Epidermal melanocyte (primary cell): ENCODE measurements at regions not wholly inside any gene's neighbourhood (a gene's known extent, or its start where the extent isn't known, plus 50 kb on each side); places are given as distances from the start of the nearest gene placed in this dataset.
"Not testable (repeated sequence)": the region's sequence is repeated elsewhere in the genome, so short reads cannot be mapped to it uniquely, and the experiment has no call there.

Experiments
- DNase-seq: peaks from one replicate; pipeline ENCODE4 v3.0.0; 2011; ENCODE audit warnings: low spot score; ENCODE audit not compliant: insufficient read length

- not testable (repeated sequence) for DNase-seq
Observed at GRCh38 chr9:71508141-71508540, 260.2 kb downstream of the CEMIP2 start.

- no peak for DNase-seq
Observed at GRCh38 chr9:71506821-71507220, 261.5 kb downstream of the CEMIP2 start.

- DNase-seq = no peak
Observed at GRCh38 chr9:71504636-71505035, 263.7 kb downstream of the CEMIP2 start.

GRCh38 chr9:71498691-71499090 is 269.6 kb downstream of the CEMIP2 start:
- no peak for DNase-seq

DNA sequence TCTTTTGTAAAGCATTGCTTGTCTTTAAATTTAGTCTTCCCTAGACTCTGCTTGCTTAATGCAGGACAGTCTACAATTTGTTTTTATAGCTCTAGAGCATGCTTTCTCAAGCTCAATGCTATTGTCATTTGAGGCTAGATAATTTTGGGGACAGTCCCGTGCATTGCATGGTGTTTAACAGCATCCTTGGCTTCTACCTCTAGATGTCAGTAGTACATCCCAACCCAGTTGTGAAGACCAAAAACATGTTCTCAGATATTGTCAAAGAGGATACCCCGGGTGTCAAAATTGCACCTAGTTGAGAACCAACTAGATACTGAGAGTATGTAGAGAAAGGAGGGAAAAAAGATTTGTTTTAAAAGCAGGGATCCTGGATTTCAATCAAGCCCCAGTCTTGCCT is 277.5 kb downstream of the CEMIP2 start:
- no peak for DNase-seq

DNA sequence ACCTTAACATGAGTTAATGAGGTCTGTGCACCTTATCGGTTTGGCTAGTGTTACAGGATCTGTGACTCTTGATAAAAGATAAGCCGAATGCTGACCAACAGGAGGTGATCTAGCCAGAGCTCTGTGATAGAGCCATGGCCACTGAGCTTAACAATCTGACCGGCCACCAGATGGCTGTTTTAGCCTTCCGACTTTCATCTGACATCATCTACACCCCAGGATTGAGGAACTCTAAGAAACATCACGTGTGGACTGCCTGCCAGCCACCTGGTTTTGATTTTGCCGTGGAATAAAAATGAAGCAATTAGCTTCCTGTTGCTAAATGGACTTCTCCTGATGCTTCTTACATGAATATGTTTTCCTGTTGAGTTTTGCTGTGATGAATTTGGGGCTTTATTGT is 281.3 kb downstream of the CEMIP2 start:
- peak; percentile 41 for DNase-seq

DNA sequence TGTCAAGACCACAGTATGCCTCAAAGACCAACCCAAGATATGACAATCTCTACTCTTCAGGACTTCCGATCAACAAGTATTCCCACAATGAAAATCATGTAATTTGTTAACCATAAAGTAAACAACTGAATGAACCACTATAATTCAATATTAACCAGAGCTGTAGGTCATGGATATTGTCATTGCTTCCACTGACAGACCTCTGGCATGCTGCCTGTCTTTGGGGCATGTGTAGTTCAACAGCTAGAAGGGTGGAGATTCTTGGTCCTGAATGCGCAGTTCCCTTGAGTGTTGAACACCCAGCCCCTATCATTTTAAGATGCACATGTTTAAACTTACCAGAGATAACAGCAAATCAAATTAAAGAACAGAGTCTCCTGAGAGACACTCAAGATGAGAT is 283.0 kb downstream of the CEMIP2 start:
- no peak for DNase-seq

DNA sequence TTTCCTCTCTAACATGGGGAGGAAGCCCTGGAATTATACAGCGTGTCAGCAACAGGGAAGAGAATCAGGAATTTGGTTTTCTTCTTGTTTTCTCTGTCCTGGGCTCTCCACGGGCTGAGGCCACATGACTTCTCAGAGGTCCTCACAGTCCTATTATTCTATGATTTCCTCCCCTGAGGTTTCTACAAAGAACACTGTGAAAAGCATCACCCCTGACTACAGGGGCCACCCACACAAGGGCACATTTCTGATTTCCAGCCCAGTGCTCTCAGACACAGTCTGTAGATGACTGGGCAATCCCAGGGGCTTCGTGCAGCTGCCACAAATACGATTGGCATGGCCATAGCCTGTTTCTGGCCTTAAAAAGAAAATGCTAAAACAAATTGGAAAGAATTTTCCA is 284.9 kb downstream of the CEMIP2 start:
- DNase-seq = no peak

DNA sequence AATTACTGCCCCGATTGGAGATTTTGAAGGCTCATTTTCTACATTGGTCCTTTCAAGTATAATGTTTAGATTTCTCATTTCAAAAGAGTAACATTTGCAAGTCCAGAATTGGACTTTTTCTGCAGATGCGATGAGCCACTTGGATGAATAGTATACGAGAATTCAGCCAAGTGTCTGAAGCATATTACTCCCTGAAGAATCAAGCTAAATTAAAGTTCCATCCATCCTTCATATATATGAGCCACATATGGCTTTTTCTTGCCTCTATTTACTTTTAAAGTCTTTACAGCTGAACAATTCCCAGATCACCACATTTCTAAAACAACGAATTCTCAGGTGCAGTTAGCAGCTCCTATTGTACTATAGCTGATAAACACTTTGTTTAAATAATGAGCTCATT is 288.7 kb downstream of the CEMIP2 start:
- no peak for DNase-seq

DNA sequence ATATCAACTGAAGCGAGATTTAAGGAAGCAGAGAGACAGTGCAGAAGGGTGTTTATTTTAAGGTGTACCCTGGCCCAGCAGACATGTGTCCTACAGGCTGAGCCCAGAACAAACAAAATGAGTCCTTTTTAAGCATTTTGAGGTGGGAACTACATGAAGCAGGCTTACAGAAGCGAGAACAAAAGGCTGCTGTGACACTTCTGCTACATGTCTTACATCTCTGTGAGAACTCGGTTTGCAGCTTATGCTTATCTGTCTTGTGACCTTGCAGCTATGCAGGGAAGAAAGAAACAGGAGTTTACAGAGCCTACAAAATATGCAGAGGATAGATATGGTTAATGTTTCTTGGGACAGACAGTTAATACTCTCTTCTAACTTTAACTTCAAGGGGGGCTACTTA is 295.9 kb downstream of the CEMIP2 start:
- DNase-seq = no peak

DNA sequence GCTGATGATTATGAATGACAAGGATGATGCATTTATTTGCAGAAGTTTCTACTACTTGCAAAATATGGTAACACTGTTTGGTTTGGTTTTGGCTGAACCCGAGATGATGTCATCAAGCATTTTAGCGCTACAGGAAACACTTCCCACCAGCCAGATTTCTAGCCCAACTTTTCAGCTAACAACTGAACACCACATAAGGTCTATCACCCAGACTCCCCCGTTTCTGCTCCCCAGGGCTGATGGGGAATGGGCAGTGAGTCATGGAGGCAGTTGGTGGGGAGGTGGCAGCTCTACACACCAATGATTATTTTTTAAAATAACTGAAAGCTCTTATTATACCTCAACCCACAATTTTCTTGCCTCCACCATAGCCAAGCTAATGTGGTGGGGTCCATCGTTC is 302.9 kb downstream of the CEMIP2 start:
- DNase-seq = no peak

DNA sequence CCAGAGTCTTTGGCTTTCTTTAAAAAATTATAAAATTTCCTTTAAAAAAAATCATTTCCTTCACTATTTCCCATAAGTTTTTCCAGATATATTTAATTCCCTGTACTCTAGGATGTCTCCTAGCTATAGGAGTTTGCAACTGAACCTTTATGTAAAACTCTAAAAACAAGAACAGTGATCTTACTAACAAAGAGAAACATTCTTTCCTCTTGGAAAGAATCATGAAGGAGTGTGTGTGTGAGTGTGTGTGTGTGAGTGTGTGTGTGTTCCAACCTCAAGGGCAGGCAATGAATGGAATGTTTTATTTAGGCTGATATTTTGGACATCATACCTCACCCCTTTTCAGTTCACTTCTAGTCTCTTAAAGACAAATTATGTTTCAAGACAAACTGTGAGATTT is 309.2 kb downstream of the CEMIP2 start:
- no peak for DNase-seq

- peak; percentile 51 for DNase-seq
Observed at GRCh38 chr9:71446473-71447411, 321.6 kb downstream of the CEMIP2 start.

- DNase-seq = no peak
Observed at GRCh38 chr9:71446106-71446472, 322.2 kb downstream of the CEMIP2 start.

DNA sequence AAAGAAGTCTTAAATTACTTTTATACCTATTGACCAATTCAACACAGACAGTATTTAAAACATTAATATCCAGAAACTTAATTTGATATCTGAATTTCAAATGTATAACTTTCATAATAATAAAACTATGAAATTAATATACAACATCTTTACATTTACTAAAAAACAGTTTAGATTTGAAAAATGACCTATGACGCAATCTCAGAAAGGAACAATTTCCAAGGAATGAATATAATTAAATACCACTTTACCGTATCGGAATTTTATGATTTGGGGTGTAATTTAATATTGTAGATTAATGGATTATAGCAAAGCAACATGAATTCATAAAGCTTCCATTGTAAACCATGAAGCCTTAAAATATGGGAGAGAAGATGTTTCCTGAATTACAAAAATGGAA is 321.5 kb upstream of the TRPM3 start:
- no peak for DNase-seq

DNA sequence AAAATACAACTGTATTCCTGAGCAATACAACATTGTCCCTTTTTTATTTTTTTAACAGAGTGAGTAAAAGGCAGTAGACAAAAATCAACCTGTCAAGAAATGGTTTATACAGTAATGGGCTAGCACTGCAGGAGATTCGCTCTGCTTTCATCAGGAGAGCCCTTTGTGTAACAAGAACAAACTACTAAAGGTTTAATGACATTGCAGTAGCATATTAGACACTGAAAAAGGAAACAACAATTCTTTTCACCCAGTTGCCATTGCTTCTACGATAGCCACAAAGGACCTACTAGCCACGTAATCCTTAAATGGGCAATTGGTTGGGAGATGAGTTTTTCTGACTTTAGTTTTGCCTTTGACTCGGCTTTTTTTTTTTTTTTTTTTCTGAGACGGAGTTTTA is 319.8 kb upstream of the TRPM3 start:
- no peak for DNase-seq

DNA sequence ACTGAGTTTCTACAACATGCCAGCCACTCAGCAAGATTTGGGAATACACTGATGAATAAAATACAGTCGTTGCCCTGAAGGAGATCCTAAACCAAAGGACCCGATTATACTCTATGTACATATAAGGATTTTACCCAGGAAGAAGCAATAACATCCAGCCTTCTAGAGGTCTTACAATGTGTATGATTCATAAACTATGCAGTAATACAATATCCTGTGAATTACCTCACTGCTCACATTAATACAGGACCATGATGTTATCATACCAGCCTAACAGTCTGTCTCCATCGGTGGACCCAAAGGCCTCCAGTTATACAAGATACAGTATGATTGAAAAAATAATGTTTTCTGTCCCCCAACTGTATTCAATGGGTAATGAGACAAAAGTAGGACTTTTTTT is 310.5 kb upstream of the TRPM3 start:
- DNase-seq = no peak

DNA sequence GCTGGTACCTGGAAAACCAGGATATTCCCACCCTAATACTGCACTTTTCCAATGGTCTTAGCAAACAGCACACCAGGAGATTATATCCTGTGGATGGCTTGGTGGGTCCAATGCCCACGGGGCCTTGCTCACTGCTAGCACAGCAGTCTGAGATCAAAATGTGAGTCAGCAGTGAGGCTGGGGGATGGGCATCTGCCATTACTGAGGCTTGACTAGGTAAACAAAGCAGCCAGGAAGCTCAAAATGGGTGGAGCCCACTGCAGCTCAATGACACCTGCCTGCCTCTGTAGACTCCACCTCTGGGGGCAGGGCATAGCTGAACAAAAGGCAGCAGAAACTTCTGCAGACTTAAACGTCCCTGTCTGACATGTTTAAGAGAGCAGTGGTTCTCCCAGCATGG is 285.9 kb upstream of the TRPM3 start:
- not testable (repeated sequence) for DNase-seq

- DNase-seq = no peak
Observed at GRCh38 chr9:71403106-71403505, 281.7 kb upstream of the TRPM3 start.

- no peak for DNase-seq
Observed at GRCh38 chr9:71393005-71393404, 271.6 kb upstream of the TRPM3 start.

DNA sequence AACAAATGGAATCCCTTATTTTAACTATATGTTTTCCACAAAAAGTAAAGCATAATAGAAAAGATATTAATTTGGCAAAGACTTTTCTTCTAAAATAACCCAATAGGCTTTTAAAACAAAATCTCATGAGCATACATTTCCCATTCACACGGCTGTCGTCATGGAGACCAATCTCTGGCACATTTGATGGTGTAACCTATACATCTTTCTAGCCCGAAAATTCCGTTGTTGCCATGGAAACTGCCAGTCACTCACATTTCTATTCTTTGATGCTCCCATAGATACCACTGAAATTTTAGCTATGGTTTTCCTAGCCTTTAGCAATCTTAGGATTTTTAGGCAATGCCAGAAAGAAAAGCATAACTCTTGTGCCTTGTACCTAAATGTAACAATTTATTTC is 262.9 kb upstream of the TRPM3 start:
- no peak for DNase-seq

- DNase-seq = no peak
Observed at GRCh38 chr9:71383308-71383940, 262.0 kb upstream of the TRPM3 start.

GRCh38 chr9:71368157-71368556 is 246.7 kb upstream of the TRPM3 start:
- DNase-seq = no peak
